ENCODE measurements at regions not wholly inside any gene's neighbourhood (a gene's known extent, or its start where the extent isn't known, plus 50 kb on each side); places are given as distances from the start of the nearest gene placed in this dataset.

DNA sequence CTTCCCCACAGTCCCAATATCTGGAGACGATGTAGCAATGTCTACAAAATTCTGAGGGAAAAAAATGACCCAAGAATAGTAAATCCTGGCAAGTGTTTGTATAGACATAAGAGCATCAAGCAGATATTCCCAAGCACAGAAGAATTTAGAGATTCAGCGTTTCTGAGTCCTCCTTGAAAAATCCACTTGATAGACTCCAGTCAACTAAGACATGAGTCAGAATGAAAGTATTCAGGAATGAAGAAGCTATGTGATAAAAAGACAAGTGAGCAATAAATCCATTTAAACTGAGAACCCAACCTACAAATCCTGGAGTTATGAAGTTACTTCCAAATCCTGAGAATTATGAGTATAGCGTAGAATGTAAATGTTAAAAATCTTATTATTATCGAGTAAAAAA, 86.1 kb upstream of the NPY start:
- TF ChIP-seq EZH2 (IDR thresholded peaks at IDR 0.05; ENCODE audit: insufficient read depth, poor library complexity, severe bottlenecking) (no peak), EZH2phosphoT487 (IDR thresholded peaks at IDR 0.05; ENCODE audit: insufficient read depth, low read depth) (no peak)
